Inflammatory macrophage (primary cell): ENCODE measurements at regions not wholly inside any gene's neighbourhood (a gene's known extent, or its start where the extent isn't known, plus 50 kb on each side); places are given as distances from the start of the nearest gene placed in this dataset.

ENCODE experiments used
- DNase-seq, 2 donors: peaks; one replicate each; pipeline ENCODE4 v3.0.0-alpha.2; 2020 to 2022

DNA sequence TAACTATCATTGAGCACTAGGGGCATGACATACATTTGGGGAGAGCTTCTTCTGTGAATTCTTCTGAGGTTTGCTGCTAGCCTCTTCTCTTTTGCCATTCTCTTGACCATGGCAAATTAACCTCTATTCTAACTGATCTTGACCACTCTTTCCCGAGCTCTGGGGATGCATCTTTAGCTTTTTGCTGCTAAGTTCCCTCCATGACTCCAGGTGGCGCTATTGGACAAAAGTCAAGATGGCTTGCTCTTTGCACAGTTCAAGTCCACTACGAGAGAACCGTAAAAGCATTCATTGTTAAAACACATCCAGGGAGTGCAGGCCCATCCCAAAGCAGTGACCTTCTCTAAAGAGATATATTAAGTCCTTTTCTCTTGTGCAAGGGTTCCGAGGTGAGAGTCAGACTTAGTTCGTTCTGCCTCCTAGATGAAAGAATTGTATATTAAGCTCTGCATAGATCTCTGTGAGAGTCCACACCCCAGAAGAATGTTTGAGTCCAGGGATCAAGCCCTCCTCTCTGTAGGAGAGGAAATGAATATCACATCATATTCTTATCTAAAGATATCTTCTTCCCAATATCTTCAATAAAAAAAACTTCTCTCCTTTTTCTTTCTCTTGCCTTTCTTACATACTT lies 1152.9 kb upstream of the CDH6 start:
- peak in 1 of 2 donors; percentile 23 for DNase-seq

DNA sequence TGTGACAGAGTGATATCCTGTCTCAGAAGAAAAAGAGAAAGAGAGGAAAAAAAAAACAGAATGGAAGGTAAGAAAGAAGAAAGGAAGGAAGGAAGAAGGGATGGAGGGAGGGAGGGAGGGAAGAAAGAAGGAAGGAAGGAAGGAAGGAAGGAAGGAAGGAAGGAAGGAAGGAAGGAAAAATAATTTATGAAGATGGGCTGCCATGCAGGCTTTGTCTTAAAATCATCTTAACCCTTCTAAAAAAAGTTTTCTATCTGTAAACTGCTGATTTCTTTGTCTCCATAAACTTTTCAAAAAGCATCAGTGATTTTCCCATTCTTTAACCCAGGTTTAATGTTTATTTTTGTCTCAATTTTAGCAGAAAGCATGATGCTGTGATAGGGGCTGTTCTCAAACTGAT lies 1154.1 kb upstream of the CDH6 start:
- no peak for DNase-seq

DNA sequence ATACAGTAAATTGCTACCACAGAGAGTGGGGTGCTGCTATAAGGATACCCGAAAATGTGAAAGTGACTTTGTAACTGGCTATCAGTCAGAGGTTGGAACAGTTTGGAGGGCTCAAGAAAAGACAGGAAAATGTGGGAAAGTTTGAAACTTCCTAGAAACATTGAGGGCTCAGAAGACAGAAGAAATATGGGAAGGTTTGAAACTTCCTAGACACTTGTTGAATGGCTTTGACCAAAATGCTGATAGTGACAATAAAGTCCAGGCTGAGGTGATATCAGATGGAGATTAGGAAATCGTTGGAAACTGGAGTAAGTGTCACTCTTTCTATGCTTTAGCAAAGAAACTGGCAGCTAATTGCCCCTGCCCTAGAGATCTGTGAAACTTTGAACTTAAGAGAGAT lies 1158.6 kb upstream of the CDH6 start:
- no peak for DNase-seq

- DNase-seq = no peak
These were observed 1163.4 kb upstream of the CDH6 start for GRCh38 chr5:30030101-30030500.

DNA sequence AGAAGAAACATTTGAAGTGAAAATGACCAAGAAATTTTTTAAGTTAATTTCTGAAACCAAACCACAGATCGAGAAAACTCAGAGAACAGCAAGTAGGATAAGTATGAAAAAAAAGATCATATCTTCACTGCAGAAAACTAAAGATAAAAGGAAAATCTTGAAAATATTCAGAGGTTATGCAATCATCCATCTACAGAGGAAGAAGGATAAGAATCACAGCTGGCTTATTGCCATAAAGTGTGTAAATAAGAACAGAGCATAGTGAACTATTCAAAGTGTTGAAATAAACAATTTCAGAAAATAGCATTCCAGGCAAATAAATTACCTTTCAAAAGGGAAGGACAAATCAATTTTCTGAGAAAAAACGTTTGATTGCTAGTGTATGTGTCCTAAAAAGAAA lies 1191.7 kb upstream of the CDH6 start:
- DNase-seq = no peak

DNA sequence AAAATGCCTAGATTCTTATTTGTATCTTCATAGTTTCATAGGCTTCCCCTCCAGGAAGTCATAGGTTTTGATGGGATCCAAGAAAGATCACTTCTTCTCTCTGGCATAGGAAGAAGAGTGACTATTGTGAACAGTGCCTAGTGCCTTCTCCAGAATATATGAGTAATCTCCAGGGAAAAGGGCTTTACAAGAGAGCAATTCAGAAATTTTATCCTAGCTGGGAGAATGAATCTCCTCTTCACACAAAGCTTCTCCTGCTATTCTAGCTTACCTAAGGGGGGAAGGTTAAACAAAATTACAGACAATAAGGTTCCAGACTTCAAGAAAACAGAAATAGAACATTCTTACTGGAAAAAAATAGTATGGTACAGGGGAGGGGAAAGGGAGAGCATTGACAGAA lies 1193.3 kb upstream of the CDH6 start:
- DNase-seq = no peak

DNA sequence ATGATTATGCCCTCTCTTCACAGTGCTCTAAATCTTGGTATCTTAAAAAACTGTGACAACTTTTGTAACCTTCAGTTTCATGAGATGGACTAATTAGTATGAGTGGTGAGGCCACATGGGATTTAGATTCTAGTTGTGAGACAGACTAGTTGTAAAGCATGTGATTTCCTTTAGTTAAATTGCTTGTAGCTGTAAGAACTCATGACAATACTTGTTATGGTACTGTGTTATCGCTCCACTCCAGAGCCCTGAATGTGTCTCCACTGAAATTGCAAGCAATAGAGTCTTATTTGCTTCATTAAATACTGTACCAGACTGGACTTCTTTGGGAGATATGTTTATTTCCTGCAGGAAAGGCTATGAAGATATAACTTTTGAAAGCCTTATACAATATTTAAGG lies 1198.3 kb upstream of the CDH6 start:
- DNase-seq = no peak

GRCh38 chr5:29994519-29994918 lies 1199.0 kb upstream of the CDH6 start:
- DNase-seq = no peak

DNA sequence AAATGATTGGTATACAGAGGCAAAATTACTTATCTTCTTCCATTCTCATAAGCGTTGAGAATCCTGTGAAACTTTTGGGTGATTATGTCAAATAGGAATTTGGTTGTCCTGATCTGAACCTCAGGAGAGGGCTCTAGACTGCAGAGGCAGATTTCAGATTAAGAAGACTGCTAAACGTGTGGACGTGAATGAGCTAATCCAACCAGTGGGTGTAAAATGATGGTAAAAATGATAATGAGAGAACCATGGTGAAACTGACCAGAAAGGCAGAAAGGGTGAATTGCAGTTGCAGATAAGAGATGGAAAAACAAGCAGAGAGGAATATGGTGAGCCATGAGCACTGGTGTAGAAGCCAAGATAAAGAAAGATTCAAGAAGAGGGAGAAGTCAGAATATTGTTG lies 1200.2 kb upstream of the CDH6 start:
- DNase-seq = no peak

DNA sequence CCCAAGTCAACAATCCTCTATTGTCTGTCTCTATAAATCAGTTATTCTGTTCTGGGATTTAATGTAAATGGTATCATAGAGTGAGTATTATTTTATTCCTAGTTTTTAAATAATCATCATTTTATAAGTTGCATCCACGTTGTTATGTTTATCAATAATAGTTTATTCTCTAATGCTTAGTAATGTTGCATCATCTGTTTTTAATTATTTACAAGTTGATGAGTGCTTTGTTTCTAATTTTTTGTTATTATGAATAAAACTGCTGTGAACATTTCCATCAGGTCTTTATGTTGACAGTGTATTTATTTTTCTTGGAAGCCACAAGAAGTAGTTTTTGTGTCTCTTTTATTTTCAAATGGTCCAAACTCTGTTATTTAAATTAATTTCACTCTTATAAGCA lies 1201.2 kb upstream of the CDH6 start:
- no peak for DNase-seq

GRCh38 chr5:29990681-29991080 lies 1202.8 kb upstream of the CDH6 start:
- no peak for DNase-seq

- DNase-seq = no peak
These were observed 1209.3 kb upstream of the CDH6 start for GRCh38 chr5:29984156-29984540.

- no peak for DNase-seq
These were observed 1209.8 kb upstream of the CDH6 start for GRCh38 chr5:29983528-29984155.

GRCh38 chr5:29982457-29982856 lies 1211.0 kb upstream of the CDH6 start:
- DNase-seq = no peak

DNA sequence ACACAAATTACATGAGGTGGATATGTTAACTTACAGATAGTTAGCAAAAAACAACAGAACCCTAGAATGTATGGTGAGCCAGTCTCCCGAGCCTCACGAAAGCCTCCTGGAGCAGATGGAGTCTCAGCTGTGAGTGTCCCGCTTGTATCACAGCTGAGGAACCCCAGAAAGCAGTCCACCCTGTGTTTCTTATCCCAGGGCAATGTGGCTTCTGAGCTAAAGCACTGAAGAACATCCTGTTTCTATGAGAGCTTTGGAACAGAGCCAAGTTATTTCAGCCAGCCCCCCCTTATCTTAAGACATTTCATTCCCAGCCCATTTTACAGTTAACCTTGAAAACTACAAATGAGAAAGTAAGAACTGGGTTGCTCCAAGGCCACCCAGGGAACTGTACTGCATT lies 1220.9 kb upstream of the CDH6 start:
- DNase-seq = no peak

DNA sequence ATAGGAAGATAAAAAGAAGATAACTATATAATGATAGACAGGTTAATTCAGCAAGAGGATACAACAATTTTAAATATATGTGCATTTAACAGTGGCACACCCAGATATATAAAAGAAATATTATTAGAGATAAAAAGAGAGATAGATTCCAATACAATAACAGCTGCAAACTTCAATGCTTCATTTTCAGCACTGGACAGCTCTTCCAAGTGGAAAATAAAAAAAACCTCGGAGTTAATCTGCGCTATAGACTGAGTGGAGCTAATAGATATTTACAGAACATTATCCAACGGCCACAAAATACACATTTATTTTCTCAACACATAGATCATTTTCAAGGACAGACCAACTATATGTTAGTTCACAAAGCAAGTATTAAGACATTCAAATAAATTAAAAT lies 1229.5 kb upstream of the CDH6 start:
- DNase-seq = no peak

GRCh38 chr5:29960323-29960722 lies 1233.2 kb upstream of the CDH6 start:
- no peak for DNase-seq

DNA sequence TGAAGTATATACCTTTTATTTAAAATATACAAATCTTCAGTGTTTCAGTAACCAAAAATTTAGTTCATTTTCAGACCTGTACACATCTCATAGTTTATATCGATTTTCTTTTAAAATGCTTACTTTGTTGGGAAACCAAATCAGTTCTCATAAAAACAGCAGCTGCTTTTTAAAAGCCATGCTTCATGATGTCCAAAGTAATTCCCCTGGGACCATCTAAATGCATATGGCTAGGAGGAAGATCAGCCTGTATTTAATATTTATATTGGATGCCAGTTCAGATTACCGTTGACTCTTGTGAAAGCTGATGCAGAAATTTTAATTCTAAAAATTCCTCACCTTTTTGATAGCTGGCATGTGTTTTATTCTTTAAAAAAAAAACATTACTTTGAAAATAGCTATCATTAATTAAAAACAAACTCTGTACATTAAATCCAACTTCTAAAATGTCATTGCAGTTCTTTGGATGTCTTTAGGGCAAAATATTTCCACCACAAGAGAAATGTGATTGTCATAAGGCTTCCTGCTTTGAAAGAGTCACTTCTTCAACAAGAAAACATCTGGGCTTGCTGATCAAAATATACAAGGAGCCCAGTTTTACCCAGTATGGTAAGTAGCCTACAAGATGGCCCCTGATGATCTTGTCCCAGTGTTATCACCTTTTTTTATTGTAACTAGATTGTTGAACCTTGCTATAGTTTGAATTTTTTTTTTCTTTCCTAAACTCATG lies 1242.9 kb upstream of the CDH6 start:
- DNase-seq = no peak

GRCh38 chr5:29949301-29949872 lies 1244.1 kb upstream of the CDH6 start:
- no peak for DNase-seq

DNA sequence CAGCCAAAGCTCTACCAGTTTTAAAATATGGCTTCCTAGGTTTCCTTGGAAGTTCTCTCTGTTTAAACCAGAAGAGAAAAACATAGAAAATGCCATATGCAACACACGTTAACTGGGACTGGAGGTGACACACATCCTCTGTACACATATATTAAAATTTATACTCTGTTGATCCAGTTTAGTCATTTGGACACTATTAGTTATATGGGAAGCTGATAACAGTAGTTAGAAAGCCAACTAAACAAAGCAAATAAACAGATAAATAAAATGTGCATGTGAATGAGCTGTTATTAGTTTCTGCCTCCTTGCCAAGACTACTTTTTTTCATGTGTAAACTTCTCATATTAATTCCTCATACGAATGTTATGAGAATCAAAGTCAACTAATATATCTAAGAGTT lies 1249.2 kb upstream of the CDH6 start:
- no peak for DNase-seq

- DNase-seq = no peak
These were observed 1251.4 kb upstream of the CDH6 start for GRCh38 chr5:29942089-29942488.

GRCh38 chr5:29939988-29940387 lies 1253.5 kb upstream of the CDH6 start:
- no peak for DNase-seq

GRCh38 chr5:29935371-29935770 lies 1258.1 kb upstream of the CDH6 start:
- DNase-seq = no peak

GRCh38 chr5:29930316-29930715 lies 1263.2 kb upstream of the CDH6 start:
- DNase-seq = no peak
